GM12892 (cell line): ENCODE measurements at regions not wholly inside any gene's neighbourhood (a gene's known extent, or its start where the extent isn't known, plus 50 kb on each side); places are given as distances from the start of the nearest gene placed in this dataset.

Experiments
- POLR2A ChIP-seq: IDR thresholded peaks from 2 replicates; pipeline ENCODE4 v1.6.1; 2011; ENCODE audit warnings: low read depth, low read length, control low read depth
- POLR2AphosphoS5 ChIP-seq: IDR thresholded peaks from 2 replicates; pipeline ENCODE4 v1.6.1; 2011; ENCODE audit warnings: low read depth, low read length, control low read depth
- TAF1 ChIP-seq: IDR thresholded peaks from 2 replicates; pipeline ENCODE4 v1.6.1; 2011; ENCODE audit warnings: low read depth, mild to moderate bottlenecking, control low read depth, low read length, borderline replicate concordance

DNA sequence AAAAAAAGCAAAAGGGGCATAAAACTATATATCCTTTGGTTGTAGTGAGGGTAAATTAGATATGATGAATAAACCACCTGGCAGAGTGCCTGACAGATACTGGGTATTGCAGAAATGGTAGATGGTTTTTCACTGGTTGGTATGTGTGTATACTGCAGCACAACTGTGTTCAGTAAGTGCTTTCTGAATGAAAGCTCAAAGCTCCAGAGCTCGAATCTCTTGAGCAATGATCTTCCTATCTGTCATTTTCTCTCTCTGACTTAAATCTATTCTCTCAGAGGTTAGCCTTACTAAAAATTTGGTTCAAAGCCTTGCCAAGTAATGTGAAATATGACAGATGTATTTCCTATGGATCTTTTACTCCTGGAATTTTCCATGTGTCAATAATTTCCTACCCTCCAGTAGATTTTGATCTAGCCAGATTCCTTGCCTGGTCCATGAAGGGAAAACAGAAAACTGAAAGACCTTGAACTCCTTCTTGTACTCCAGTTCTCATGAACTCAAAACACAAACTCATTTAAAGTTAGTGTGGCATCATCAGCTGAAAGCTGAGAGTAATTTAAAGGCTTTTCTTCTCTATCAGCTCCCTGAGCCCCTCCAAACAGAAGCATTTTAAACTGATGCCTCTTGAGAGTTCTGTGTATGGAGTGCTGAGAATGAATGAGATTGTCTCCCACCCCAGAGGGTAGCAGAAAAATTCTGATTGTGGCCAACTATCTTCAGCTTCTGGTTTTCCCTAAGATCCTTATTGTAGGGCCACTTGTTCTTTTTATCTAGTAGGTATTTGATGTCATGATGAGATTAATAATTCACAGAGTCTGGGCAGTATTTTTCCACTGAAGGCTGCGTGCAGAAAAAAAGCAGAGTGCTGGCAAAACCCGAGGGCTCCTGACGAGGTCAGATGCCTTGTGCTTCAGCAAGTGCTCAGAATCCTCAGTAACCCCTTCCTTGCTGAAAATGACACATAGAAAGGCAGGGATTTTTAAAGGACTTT, 363.4 kb upstream of the BOD1L1 start:
- no peak for TF ChIP-seq POLR2A
- no peak for TF ChIP-seq TAF1
- no peak for TF ChIP-seq POLR2AphosphoS5
